GM18861 (cell line): ENCODE measurements at regions not wholly inside any gene's neighbourhood (a gene's known extent, or its start where the extent isn't known, plus 50 kb on each side); places are given as distances from the start of the nearest gene placed in this dataset.
"Not testable (repeated sequence)": the region's sequence is repeated elsewhere in the genome, so short reads cannot be mapped to it uniquely, and the experiment has no call there.

Experiments
- ATAC-seq: cut with Tn5 transposase; IDR thresholded peaks from one replicate; pipeline ENCODE4 v1.9.1; 2021; ENCODE audit not compliant: unreplicated experiment

GRCh38 chr13:31385540-31385939 is 185.8 kb downstream of the B3GLCT start:
- ATAC-seq, result no peak

- ATAC-seq, result no peak
Observed at GRCh38 chr13:31394506-31394905, 194.7 kb downstream of the B3GLCT start.

- no peak for ATAC-seq
Observed at GRCh38 chr13:31395090-31395489, 195.3 kb downstream of the B3GLCT start.

GRCh38 chr13:31399690-31400089 is 199.9 kb downstream of the B3GLCT start:
- no peak for ATAC-seq

GRCh38 chr13:31403711-31404110 is 203.9 kb downstream of the B3GLCT start:
- not testable (repeated sequence) for ATAC-seq

- ATAC-seq, result no peak
Observed at GRCh38 chr13:31408927-31409326, 209.2 kb downstream of the B3GLCT start.

GRCh38 chr13:31409678-31410356 is 210.0 kb downstream of the B3GLCT start:
- no peak for ATAC-seq

- no peak for ATAC-seq
Observed at GRCh38 chr13:31413516-31413915, 213.7 kb downstream of the B3GLCT start.

- ATAC-seq, result no peak
Observed at GRCh38 chr13:31416066-31416465, 216.3 kb downstream of the B3GLCT start.

GRCh38 chr13:31418186-31418585 is 218.4 kb downstream of the B3GLCT start:
- ATAC-seq, result no peak

GRCh38 chr13:31421756-31422155 is 222.0 kb downstream of the B3GLCT start:
- no peak for ATAC-seq

GRCh38 chr13:31424130-31424729 is 224.5 kb downstream of the B3GLCT start:
- ATAC-seq, result peak; percentile 96

- no peak for ATAC-seq
Observed at GRCh38 chr13:31426395-31426794, 226.6 kb downstream of the B3GLCT start.

GRCh38 chr13:31427151-31428100 is 227.7 kb downstream of the B3GLCT start:
- no peak for ATAC-seq

GRCh38 chr13:31431722-31432137 is 232.0 kb downstream of the B3GLCT start:
- no peak for ATAC-seq

GRCh38 chr13:31433207-31433606 is 233.4 kb downstream of the B3GLCT start:
- no peak for ATAC-seq

- no peak for ATAC-seq
Observed at GRCh38 chr13:31433746-31434145, 234.0 kb downstream of the B3GLCT start.

GRCh38 chr13:31434613-31435012 is 234.8 kb downstream of the B3GLCT start:
- no peak for ATAC-seq

GRCh38 chr13:31435536-31435935 is 235.8 kb downstream of the B3GLCT start:
- no peak for ATAC-seq

GRCh38 chr13:31436478-31436877 is 236.7 kb downstream of the B3GLCT start:
- ATAC-seq, result no peak

GRCh38 chr13:31437975-31438374 is 238.2 kb downstream of the B3GLCT start:
- ATAC-seq, result no peak

GRCh38 chr13:31440132-31440531 is 240.4 kb downstream of the B3GLCT start:
- ATAC-seq, result no peak
